Gastrocnemius medialis (tissue), 4 donors: ENCODE measurements at regions not wholly inside any gene's neighbourhood (a gene's known extent, or its start where the extent isn't known, plus 50 kb on each side); places are given as distances from the start of the nearest gene placed in this dataset.

Experiments
- POLR2A ChIP-seq, 2 donors: fragments of 450-650 bp; IDR thresholded peaks; one replicate each; pipeline ENCODE4 v1.6.1; 2017; ENCODE audit warnings: antibody characterized with exemption in 2 of 2, mild to moderate bottlenecking in 2 of 2, moderate library complexity in 2 of 2
- TF ChIP-seq, protein P1 (sequence below), 5 experiments: fragments of 450-650 bp in 3 of 5; fragments of 200-600 bp in 2 of 5; sonication (generic) in 2 of 5; IDR thresholded peaks in 4 of 5; conservative IDR thresholded peaks in 1 of 5; 1 replicate in 4 of 5; 2 replicates in 1 of 5; pipeline ENCODE4 v1.5.1; 2016 to 2019; ENCODE audit warnings: antibody characterized with exemption in 5 of 5, mild to moderate bottlenecking in 3 of 5, moderate library complexity in 3 of 5

DNA sequence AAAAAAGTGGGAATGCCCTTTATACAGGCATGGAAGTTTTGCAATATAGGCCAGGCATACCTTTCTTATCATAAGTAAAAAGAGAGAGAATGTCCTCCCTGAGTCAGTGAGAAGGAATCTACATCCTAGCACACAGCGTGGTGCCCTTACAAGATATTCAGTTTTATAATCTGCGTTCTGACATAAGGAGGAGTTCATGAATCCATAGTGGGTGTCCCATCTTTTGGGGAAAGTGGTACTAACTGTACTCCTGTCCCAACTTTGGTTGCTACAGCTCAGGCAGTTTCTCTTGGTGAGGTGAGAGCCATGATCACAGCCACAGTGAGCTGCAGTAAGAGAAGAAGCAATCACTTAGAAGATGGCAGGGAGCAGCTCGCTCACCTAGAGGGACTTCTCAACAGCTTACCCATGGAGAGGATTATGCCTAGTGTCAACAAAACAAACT, 332.9 kb downstream of the BCAT1 start:
- TF ChIP-seq, protein P1, sequence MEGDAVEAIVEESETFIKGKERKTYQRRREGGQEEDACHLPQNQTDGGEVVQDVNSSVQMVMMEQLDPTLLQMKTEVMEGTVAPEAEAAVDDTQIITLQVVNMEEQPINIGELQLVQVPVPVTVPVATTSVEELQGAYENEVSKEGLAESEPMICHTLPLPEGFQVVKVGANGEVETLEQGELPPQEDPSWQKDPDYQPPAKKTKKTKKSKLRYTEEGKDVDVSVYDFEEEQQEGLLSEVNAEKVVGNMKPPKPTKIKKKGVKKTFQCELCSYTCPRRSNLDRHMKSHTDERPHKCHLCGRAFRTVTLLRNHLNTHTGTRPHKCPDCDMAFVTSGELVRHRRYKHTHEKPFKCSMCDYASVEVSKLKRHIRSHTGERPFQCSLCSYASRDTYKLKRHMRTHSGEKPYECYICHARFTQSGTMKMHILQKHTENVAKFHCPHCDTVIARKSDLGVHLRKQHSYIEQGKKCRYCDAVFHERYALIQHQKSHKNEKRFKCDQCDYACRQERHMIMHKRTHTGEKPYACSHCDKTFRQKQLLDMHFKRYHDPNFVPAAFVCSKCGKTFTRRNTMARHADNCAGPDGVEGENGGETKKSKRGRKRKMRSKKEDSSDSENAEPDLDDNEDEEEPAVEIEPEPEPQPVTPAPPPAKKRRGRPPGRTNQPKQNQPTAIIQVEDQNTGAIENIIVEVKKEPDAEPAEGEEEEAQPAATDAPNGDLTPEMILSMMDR (IDR thresholded peaks at IDR 0.05 in 4 of 5, conservative IDR thresholded peaks at IDR 0.05 in 1 of 5) = no peak
- no peak for TF ChIP-seq POLR2A (IDR thresholded peaks at IDR 0.05)
